ENCODE measurements at regions not wholly inside any gene's neighbourhood (a gene's known extent, or its start where the extent isn't known, plus 50 kb on each side); places are given as distances from the start of the nearest gene placed in this dataset.

- no peak for DNase-seq (ENCODE audit: low read depth)
- no peak for TF ChIP-seq CTCF (IDR thresholded peaks at IDR 0.05; ENCODE audit: insufficient read depth, low read length)
Observed at GRCh38 chr5:117041926-117042595, 467.4 kb upstream of the SEMA6A start.

DNA sequence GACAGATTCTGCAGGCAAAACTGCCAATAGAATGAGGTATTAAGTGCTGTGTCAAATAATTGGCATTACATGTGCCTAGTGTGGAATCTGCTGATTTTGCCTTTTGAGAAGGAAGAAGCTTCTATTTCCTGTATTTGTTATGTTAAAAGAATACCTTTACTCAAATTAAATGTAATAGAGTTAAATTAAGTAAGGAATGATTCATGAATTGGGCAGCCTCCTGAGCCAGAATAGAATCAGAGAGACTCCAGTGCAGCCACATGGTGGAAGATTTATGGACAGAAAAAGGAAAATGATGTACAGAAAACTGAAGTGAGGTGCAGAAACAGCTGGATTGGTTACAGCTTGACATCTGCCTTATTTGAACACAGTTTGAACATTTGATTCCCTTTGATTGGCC, 464.4 kb upstream of the SEMA6A start:
- H3K4me3 ChIP-seq (ENCODE audit: low read depth, low read length) = no peak overlapping the region
- DNase-seq (ENCODE audit: low read depth) = no peak
- TF ChIP-seq CTCF (IDR thresholded peaks at IDR 0.05; ENCODE audit: insufficient read depth, low read length) = no peak

More at GRCh38 chr5:117041926-117042595, 467.4 kb upstream of the SEMA6A start:
- no peak overlapping the region for H3K4me3 ChIP-seq (ENCODE audit: low read depth, low read length)

GRCh38 chr5:117027384-117027783, 452.8 kb upstream of the SEMA6A start:
- TF ChIP-seq CTCF (IDR thresholded peaks at IDR 0.05; ENCODE audit: insufficient read depth, low read length) = no peak
- DNase-seq (ENCODE audit: low read depth) = no peak
- H3K4me3 ChIP-seq (ENCODE audit: low read depth, low read length) = no peak overlapping the region

GRCh38 chr5:117020999-117021398, 446.4 kb upstream of the SEMA6A start:
- H3K4me3 ChIP-seq (ENCODE audit: low read depth, low read length) = no peak overlapping the region
- DNase-seq (ENCODE audit: low read depth) = no peak
- no peak for TF ChIP-seq CTCF (IDR thresholded peaks at IDR 0.05; ENCODE audit: insufficient read depth, low read length)

DNA sequence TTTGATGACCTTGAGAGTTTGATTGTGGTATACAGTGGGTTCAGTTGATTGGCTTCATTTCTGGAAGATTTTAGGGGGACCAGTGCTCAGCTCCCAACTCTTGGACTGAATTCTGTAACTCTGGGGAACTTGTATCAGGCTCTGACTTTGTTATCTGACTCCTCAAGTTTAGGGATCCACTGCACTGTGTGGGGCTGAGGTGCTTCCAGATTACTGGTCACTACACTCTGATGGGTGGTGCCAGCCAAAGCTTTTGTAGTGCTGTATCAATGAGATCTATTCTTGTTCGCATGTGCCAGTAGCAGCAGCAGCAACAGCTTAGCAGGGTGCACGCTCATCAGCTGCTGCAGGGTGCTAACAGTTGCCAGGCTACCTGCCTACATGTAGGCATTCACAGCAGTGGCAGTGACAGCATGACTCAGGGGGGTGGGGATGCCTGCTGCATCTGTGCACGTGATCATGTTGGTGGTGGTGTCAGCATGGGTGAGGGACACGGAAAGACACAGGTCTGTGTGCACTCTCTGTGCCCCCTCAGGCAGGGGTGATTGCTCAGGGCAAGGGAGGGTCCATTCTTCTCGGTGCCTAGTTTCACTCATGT, 438.8 kb upstream of the SEMA6A start:
- TF ChIP-seq CTCF (IDR thresholded peaks at IDR 0.05; ENCODE audit: insufficient read depth, low read length) = no peak
- no peak for DNase-seq (ENCODE audit: low read depth)
- H3K4me3 ChIP-seq (ENCODE audit: low read depth, low read length) = no peak overlapping the region

DNA sequence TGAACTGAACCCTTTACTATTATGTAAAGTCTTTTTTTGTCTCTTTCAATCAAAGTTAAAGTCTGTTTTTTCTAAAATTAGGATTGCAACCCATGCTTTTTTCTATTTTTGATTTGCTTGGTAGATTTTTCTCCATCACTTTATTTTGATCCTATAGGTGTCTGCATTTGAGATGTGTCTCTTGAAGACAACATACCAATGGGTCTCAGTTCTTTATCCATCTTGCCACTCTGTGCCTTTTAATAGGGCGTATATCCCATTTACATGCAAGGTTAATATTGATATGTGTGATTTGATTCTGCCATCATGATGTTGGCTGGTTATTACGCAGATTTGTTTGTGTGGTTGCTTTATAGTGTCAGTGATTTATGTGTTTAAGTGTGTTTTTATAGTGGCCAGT, 436.0 kb upstream of the SEMA6A start:
- no peak for TF ChIP-seq CTCF (IDR thresholded peaks at IDR 0.05; ENCODE audit: insufficient read depth, low read length)
- no peak for DNase-seq (ENCODE audit: low read depth)
- H3K4me3 ChIP-seq (ENCODE audit: low read depth, low read length) = no peak overlapping the region

Measured in fibroblast of the aortic adventitia (primary cell).